ENCODE measurements at regions not wholly inside any gene's neighbourhood (a gene's known extent, or its start where the extent isn't known, plus 50 kb on each side); places are given as distances from the start of the nearest gene placed in this dataset.

GRCh38 chr9:129398961-129399633, 221.0 kb upstream of the IER5L start:
- 86% methylated on average over 21 of the region's 21 CpGs; no CpG with 5 or more reads in 1 of the 2 experiments for WGBS, 2 experiments (ENCODE audit: extremely low coverage in 1 of 2, insufficient coverage in 1 of 2, insufficient read length in 1 of 2, insufficient replicate concordance in 2 of 2, low coverage in 1 of 2, low lambda C conversion rate in 2 of 2, missing lambda C conversion rate in 1 of 2)
- no peak overlapping the region for H4K5ac ChIP-seq (ENCODE audit: insufficient read length, low read depth, low read length)
- ChIA-PET CTCF (ENCODE audit: partially characterized antibody) (interaction anchor here (0.9 to 1.0 kb wide), 2 partner anchors 99 to 267 kb away, joined by 3 read pairs; no protein-coding TSS in a partner anchor), POLR2A (ENCODE audit: partially characterized antibody) (interaction anchor here (0.7 to 1.6 kb wide), 3 partner anchors 10 to 59 kb away, joined by 3 to 4 read pairs (median 3); no protein-coding TSS in a partner anchor)
- no peak overlapping the region for H3K9ac ChIP-seq (replicated peaks in 1 of 4; ENCODE audit: extremely low read depth in 1 of 4, low read depth in 3 of 4, low read length in 3 of 4)
- H3K27me3 ChIP-seq (replicated peaks in 1 of 4; ENCODE audit: control insufficient read depth in 3 of 4, extremely low read depth in 1 of 4, insufficient read depth in 3 of 4, low read length in 3 of 4), result peaks cover 0 to 3% (median 0%) of the 10 kb centered on the region in 4 experiments; a peak in 1 of 7 replicates
- H2BK15ac ChIP-seq (ENCODE audit: low read length), result peak overlapping the region; percentile 77; the same call in 1 of the 2 replicates
- H3K23ac ChIP-seq (ENCODE audit: insufficient read length), result no peak overlapping the region
- H2BK20ac ChIP-seq (ENCODE audit: low read length), result no peak overlapping the region
- H4K8ac ChIP-seq (ENCODE audit: extremely low read depth, insufficient read depth, low read length), result no peak overlapping the region
- no peaks in the 10 kb centered on the region for H3K36me3 ChIP-seq (ENCODE audit: control insufficient read depth in 2 of 4, insufficient read depth in 4 of 4, low read length in 3 of 4)
- H3K9me3 ChIP-seq (ENCODE audit: insufficient read depth in 2 of 2, low read depth in 1 of 2, low read length in 1 of 2), result no peaks in the 10 kb centered on the region
- no peak overlapping the region for H3K18ac ChIP-seq (ENCODE audit: extremely low read depth, low read length)
- H2AK5ac ChIP-seq (ENCODE audit: low read depth, low read length), result no peak overlapping the region
- no peak overlapping the region for H2BK12ac ChIP-seq (ENCODE audit: low read depth, low read length)
- H3K27ac ChIP-seq (ENCODE audit: low read depth, low read length), result no peak overlapping the region
- H3K23me2 ChIP-seq (ENCODE audit: low read depth, low read length), result peaks cover 29% of the 10 kb centered on the region; the same call in 1 of the 2 replicates
- H3K79me2 ChIP-seq (ENCODE audit: control insufficient read depth in 1 of 2, insufficient read depth in 2 of 2, low read length in 2 of 2), result no peaks in the 10 kb centered on the region
- no peak overlapping the region for H3K14ac ChIP-seq (ENCODE audit: insufficient read length)
- H2AFZ ChIP-seq (ENCODE audit: low read length), result no peak overlapping the region
- no peak overlapping the region for H3K4ac ChIP-seq (replicated peaks; ENCODE audit: insufficient read length, low read depth, low read length)
- H3K56ac ChIP-seq (replicated peaks; ENCODE audit: insufficient read length, low read depth, low read length), result no peak overlapping the region
- peaks cover 2 to 33% (median 13%) of the 10 kb centered on the region in 4 experiments for H3K4me1 ChIP-seq (replicated peaks in 1 of 4; ENCODE audit: control insufficient read depth in 3 of 4, insufficient read depth in 4 of 4, low read length in 3 of 4)
- H3K79me1 ChIP-seq (ENCODE audit: low read depth, low read length), result no peaks in the 10 kb centered on the region
- peaks cover 0 to 2% of the 10 kb centered on the region in 2 experiments for H4K20me1 ChIP-seq (replicated peaks in 1 of 2; ENCODE audit: control insufficient read depth in 1 of 2, insufficient read depth in 2 of 2, low read length in 2 of 2)
- H2BK120ac ChIP-seq (replicated peaks; ENCODE audit: low read depth, low read length), result no peak overlapping the region
- no peak overlapping the region for H3K4me2 ChIP-seq (ENCODE audit: insufficient read depth in 1 of 2, low read depth in 2 of 2, low read length in 2 of 2)
- H3K4me3 ChIP-seq (ENCODE audit: extremely low read depth in 1 of 4, insufficient read depth in 2 of 4, low read depth in 3 of 4, low read length in 4 of 4), result no peak overlapping the region
- H2BK5ac ChIP-seq (ENCODE audit: low read depth, low read length), result peak overlapping the region; percentile 26; the same call in 1 of the 2 replicates
- no peak overlapping the region for H4K91ac ChIP-seq (replicated peaks; ENCODE audit: insufficient read length, low read length)
- no peak for DNase-seq (ENCODE audit: low read depth in 1 of 2, low spot score in 2 of 2)
- FAIRE-seq, result no peak
- TF ChIP-seq KDM1A (IDR thresholded peaks at IDR 0.05; ENCODE audit: borderline replicate concordance, low read length), result no peak
- no peak for TF ChIP-seq RNF2 (IDR thresholded peaks at IDR 0.05; ENCODE audit: borderline replicate concordance, low read depth, low read length, missing control alignments, poor library complexity, severe bottlenecking)
- TF ChIP-seq POLR2A (IDR thresholded peaks at IDR 0.05; ENCODE audit: control extremely low read depth in 1 of 2, low read depth in 2 of 2, low read length in 2 of 2), result no peak
- TF ChIP-seq MAX (IDR thresholded peaks at IDR 0.05), result no peak
- no peak for TF ChIP-seq E2F6 (IDR thresholded peaks at IDR 0.05)
- no peak for TF ChIP-seq CTCF (IDR thresholded peaks at IDR 0.05; ENCODE audit: control extremely low read depth in 1 of 3, insufficient read depth in 1 of 3, low read depth in 1 of 3, low read length in 3 of 3)
- no peak for TF ChIP-seq SRF (IDR thresholded peaks at IDR 0.05; ENCODE audit: low read depth, low read length)
- TF ChIP-seq CBX8 (IDR thresholded peaks at IDR 0.05; ENCODE audit: borderline replicate concordance, low read depth, low read length), result no peak
- TF ChIP-seq GTF2F1 (IDR thresholded peaks at IDR 0.05; ENCODE audit: borderline replicate concordance, low read depth, low read length), result no peak
